ENCODE measurements at regions not wholly inside any gene's neighbourhood (a gene's known extent, or its start where the extent isn't known, plus 50 kb on each side); places are given as distances from the start of the nearest gene placed in this dataset.

- TF ChIP-seq CTCF (conservative IDR thresholded peaks at IDR 0.05) (no peak), ZFX (IDR thresholded peaks at IDR 0.05) (no peak)
- H3K27ac ChIP-seq = no peak overlapping the region
These were observed 412.2 kb upstream of the TSHZ3 start for GRCh38 chr19:31761281-31761913.

- no peak overlapping the region for H3K27ac ChIP-seq
- TF ChIP-seq CTCF (conservative IDR thresholded peaks at IDR 0.05) (no peak), ZFX (IDR thresholded peaks at IDR 0.05) (no peak)
These were observed 421.0 kb upstream of the TSHZ3 start for GRCh38 chr19:31770223-31770622.

GRCh38 chr19:31772915-31773314 is 423.7 kb upstream of the TSHZ3 start:
- H3K27ac ChIP-seq = no peak overlapping the region
- TF ChIP-seq ZFX (IDR thresholded peaks at IDR 0.05) (no peak), CTCF (conservative IDR thresholded peaks at IDR 0.05) (no peak)

- TF ChIP-seq ZFX (IDR thresholded peaks at IDR 0.05) (no peak), CTCF (conservative IDR thresholded peaks at IDR 0.05) (no peak)
- H3K27ac ChIP-seq = no peak overlapping the region
These were observed 432.3 kb upstream of the TSHZ3 start for GRCh38 chr19:31781542-31781941.

- TF ChIP-seq ZFX (IDR thresholded peaks at IDR 0.05) (no peak), CTCF (conservative IDR thresholded peaks at IDR 0.05) (no peak)
These were observed 434.4 kb upstream of the TSHZ3 start for GRCh38 chr19:31783592-31783991.

GRCh38 chr19:31784671-31785101 is 435.4 kb upstream of the TSHZ3 start:
- no peak overlapping the region for H3K27ac ChIP-seq
- no peak for TF ChIP-seq CTCF (conservative IDR thresholded peaks at IDR 0.05)
- TF ChIP-seq ZFX (IDR thresholded peaks at IDR 0.05) = no peak

More at GRCh38 chr19:31783592-31783991, 434.4 kb upstream of the TSHZ3 start:
- H3K27ac ChIP-seq = no peak overlapping the region

GRCh38 chr19:31801611-31802010 is 452.4 kb upstream of the TSHZ3 start:
- no peak for TF ChIP-seq CTCF (conservative IDR thresholded peaks at IDR 0.05)
- no peak for TF ChIP-seq ZFX (IDR thresholded peaks at IDR 0.05)
- H3K27ac ChIP-seq = no peak overlapping the region

Measured in C4-2B (cell line).